Pancreas (tissue), 10 donors: ENCODE measurements at regions not wholly inside any gene's neighbourhood (a gene's known extent, or its start where the extent isn't known, plus 50 kb on each side); places are given as distances from the start of the nearest gene placed in this dataset.

Source experiments
- ATAC-seq, 4 donors: fragments of 200-7000 bp; cut with Tn5 transposase; one replicate each; pipeline versions ENCODE4 v1.8.0 to v1.9.1; 2020; ENCODE audit warnings: mild to moderate bottlenecking in 4 of 4, moderate library complexity in 4 of 4
- DNase-seq, 6 donors: peaks; one replicate each; pipeline ENCODE4 v3.0.0-alpha.2; 2020
- FAIRE-seq: peaks from 2 replicates; lab custom pipeline; 2012; peaks lifted over from hg19 to GRCh38; lab: Jason Lieb, UNC
- H3K27ac ChIP-seq, 4 donors: fragments of 200-600 bp; sonication (generic); 1 replicate in 3 of 4; 2 replicates in 1 of 4; pipeline versions ENCODE4 v1.5.0 to v1.8.0; 2020
- H3K27me3 ChIP-seq, 4 donors: fragments of 200-600 bp; one replicate each; pipeline ENCODE4 v1.8.0; 2021
- H3K36me3 ChIP-seq, 3 donors: fragments of 200-600 bp; sonication (generic) in 1 of 3; one replicate each; pipeline versions ENCODE4 v1.5.0 to v1.8.0; 2020 to 2021
- H3K4me1 ChIP-seq, 3 donors: fragments of 200-600 bp; one replicate each; pipeline ENCODE4 v1.8.0; 2021
- H3K4me3 ChIP-seq, 4 donors: fragments of 200-600 bp; sonication (generic) in 2 of 4; one replicate each; pipeline versions ENCODE4 v1.5.0 to v1.8.0; 2020 to 2021
- H3K9me3 ChIP-seq, 4 donors: fragments of 200-600 bp; one replicate each; pipeline ENCODE4 v1.8.0; 2021
- CTCF ChIP-seq, 4 donors: fragments of 200-600 bp; sonication (generic) in 3 of 4; IDR thresholded peaks; one replicate each; pipeline versions ENCODE4 v1.5.0 to v1.8.0; 2021; ENCODE audit warnings: antibody characterized with exemption in 4 of 4
- WGBS, 2 donors: extraction: QIAGEN DNeasy Blood & Tissue Kit; methylation state at CpG; one replicate each; pipeline ENCODE4 v1.1.7; 2013; 5-methylcytosine and 5-hydroxymethylcytosine counted together
- intact Hi-C, 3 donors: fragments of 100-400 bp; cut with DNase I; formaldehyde crosslinking; loops; one replicate each; pipeline versions ENCODE4 v1.11.1 to v1.14.2; 2022
- donor health status: healthy with polysubstance abuse.
- donor health status: DM: no; HTN: no; CAD: no; lungs with moderate emphysema.
- donor health status: DM: no; HTN: no; CAD: no.
- donor health status: control.
- donor health status: control.
- donor health status: Bipolar disorder and iron deficiency.
- donor health status: DM: yes; HTN: yes; CAD: no.
- donor health status: DM: no; HTN: no; CAD: no.
- donor health status: DM: no; HTN: no; CAD: no.
- donor health status: DM: yes; HTN: yes; CAD: no.

- intact Hi-C loops = no loop called here
- ATAC-seq (peak; percentile 94 to 97 (median 95)), FAIRE-seq (no peak), DNase-seq (peak in 5 of 6 donors; percentile 55 to 89 (median 81))
- no peaks in the 10 kb centered on the region for H3K36me3 ChIP-seq
- H3K4me1 ChIP-seq = no peaks in the 10 kb centered on the region
- H3K9me3 ChIP-seq = no peaks in the 10 kb centered on the region
- TF ChIP-seq CTCF (IDR thresholded peaks at IDR 0.05) = no peak
- H3K27me3 ChIP-seq = no peaks in the 10 kb centered on the region
- peak overlapping the region in 2 of 4 donors; percentile 28 to 49 for H3K27ac ChIP-seq
- WGBS, 2 donors = 38 to 39% methylated on average over 10 of the region's 10 CpGs
- H3K4me3 ChIP-seq = no peak overlapping the region
Observed at GRCh38 chr10:130463876-130464364, 327.7 kb downstream of the GLRX3 start.

- ATAC-seq = no peak
- DNase-seq = peak in 1 of 6 donors; percentile 10
- Histone ChIP-seq H3K27ac (peak overlapping the region in 1 of 4 donors; percentile 28), H3K4me3 (no peak overlapping the region), H3K9me3 (no peaks in the 10 kb centered on the region), H3K27me3 (no peaks in the 10 kb centered on the region), H3K36me3 (no peaks in the 10 kb centered on the region), H3K4me1 (no peaks in the 10 kb centered on the region)
- WGBS, 2 donors = 81 to 87% methylated on average over 7 of the region's 7 CpGs
- FAIRE-seq = no peak
- intact Hi-C loops = no loop called here
- no peak for TF ChIP-seq CTCF (IDR thresholded peaks at IDR 0.05)
Observed at GRCh38 chr10:130464426-130464825, 328.2 kb downstream of the GLRX3 start.

- no peak for ATAC-seq
- Histone ChIP-seq H3K27me3 (no peaks in the 10 kb centered on the region), H3K4me1 (no peaks in the 10 kb centered on the region), H3K36me3 (no peaks in the 10 kb centered on the region), H3K9me3 (no peaks in the 10 kb centered on the region), H3K27ac (no peak overlapping the region), H3K4me3 (no peak overlapping the region)
- no peak for TF ChIP-seq CTCF (IDR thresholded peaks at IDR 0.05)
- 94 to 95% methylated on average over 12 of the region's 12 CpGs for WGBS, 2 donors
- DNase-seq = no peak
- intact Hi-C loops = no loop called here
- FAIRE-seq = no peak
Observed at GRCh38 chr10:130466271-130466997, 330.2 kb downstream of the GLRX3 start.

GRCh38 chr10:130470286-130470685 lies 334.1 kb downstream of the GLRX3 start:
- no peaks in the 10 kb centered on the region for H3K9me3 ChIP-seq
- no peaks in the 10 kb centered on the region for H3K27me3 ChIP-seq
- DNase-seq = no peak
- TF ChIP-seq CTCF (IDR thresholded peaks at IDR 0.05) = no peak
- H3K4me1 ChIP-seq = no peaks in the 10 kb centered on the region
- no peak overlapping the region for H3K4me3 ChIP-seq
- H3K36me3 ChIP-seq = no peaks in the 10 kb centered on the region
- no peak overlapping the region for H3K27ac ChIP-seq
- no peak for FAIRE-seq
- 68 to 72% methylated on average over 5 of the region's 5 CpGs for WGBS, 2 donors
- intact Hi-C loops = no loop called here
- ATAC-seq = no peak

GRCh38 chr10:130470973-130471372 lies 334.8 kb downstream of the GLRX3 start:
- intact Hi-C loops = no loop called here
- 83 to 95% methylated on average over 6 of the region's 6 CpGs for WGBS, 2 donors
- FAIRE-seq = no peak
- no peak for ATAC-seq
- DNase-seq = no peak
- TF ChIP-seq CTCF (IDR thresholded peaks at IDR 0.05) = no peak
- no peaks in the 10 kb centered on the region for H3K9me3 ChIP-seq
- H3K27ac ChIP-seq = no peak overlapping the region
- no peaks in the 10 kb centered on the region for H3K36me3 ChIP-seq
- no peak overlapping the region for H3K4me3 ChIP-seq
- H3K4me1 ChIP-seq = no peaks in the 10 kb centered on the region
- H3K27me3 ChIP-seq = no peaks in the 10 kb centered on the region
